IMR-90 (cell line): ENCODE measurements at regions not wholly inside any gene's neighbourhood (a gene's known extent, or its start where the extent isn't known, plus 50 kb on each side); places are given as distances from the start of the nearest gene placed in this dataset.

Experiments
- ATAC-seq: fragments of 200-7000 bp; cut with Tn5 transposase; 2 replicates; pipeline ENCODE4 v1.9.1; 2020; ENCODE audit warnings: low read depth, mild to moderate bottlenecking, moderate library complexity
- BruUV-seq: library from RNA; stranded (reverse); fragments of 400-500 nt; replicated peaks from 2 replicates; lab custom pipeline; 2021; lab: Mats Ljungman, UMichigan
- CTCF ChIA-PET: fragments of 300-600 bp; formaldehyde crosslinking; extraction: SDS; loops from one replicate; lab custom pipeline; 2021; ENCODE audit warnings: antibody characterized with exemption; lab: Yijun Ruan, JAX
- POLR2A ChIA-PET: fragments of 300-600 bp; sonication (Branson Sonifier 250); formaldehyde crosslinking; loops from one replicate; lab custom pipeline; 2022; ENCODE audit warnings: antibody characterized with exemption; ENCODE audit not compliant: unreplicated experiment; lab: Charles Lee
- DNase-seq: peaks from one replicate; pipeline ENCODE4 v3.0.0; 2013
- H2AFZ ChIP-seq: replicated peaks from 2 replicates; pipeline ENCODE3; 2013; ENCODE audit warnings: low read length, mild to moderate bottlenecking; ENCODE audit not compliant: poor library complexity
- H2AK5ac ChIP-seq: 2 replicates; pipeline ENCODE4 v1.6.1; 2013; ENCODE audit warnings: low read depth, low read length, inconsistent platforms
- H2AK9ac ChIP-seq: replicated peaks from 2 replicates; pipeline ENCODE3; 2013; ENCODE audit warnings: mild to moderate bottlenecking, low read depth, low read length, moderate library complexity; ENCODE audit not compliant: poor library complexity
- H2BK120ac ChIP-seq: 2 replicates; pipeline ENCODE4 v1.6.1; 2013; ENCODE audit warnings: low read depth, low read length, inconsistent platforms
- H2BK15ac ChIP-seq: 3 replicates; pipeline ENCODE4 v1.6.1; 2013; ENCODE audit warnings: low read depth, low read length, inconsistent platforms
- H2BK20ac ChIP-seq: 2 replicates; pipeline ENCODE4 v1.6.1; 2013; ENCODE audit warnings: low read depth, mild to moderate bottlenecking, inconsistent platforms, low read length, moderate library complexity
- H2BK5ac ChIP-seq: 2 replicates; pipeline ENCODE4 v1.6.1; 2013; ENCODE audit warnings: mild to moderate bottlenecking, low read depth, low read length, inconsistent platforms; ENCODE audit not compliant: poor library complexity, severe bottlenecking
- H3K14ac ChIP-seq: replicated peaks from 2 replicates; pipeline ENCODE4 v1.6.1; 2013; ENCODE audit warnings: low read depth, low read length, inconsistent platforms
- H3K18ac ChIP-seq: 2 replicates; pipeline ENCODE4 v1.6.1; 2013; ENCODE audit warnings: low read depth, low read length, control low read depth
- H3K23ac ChIP-seq: 2 replicates; pipeline ENCODE4 v1.6.1; 2013; ENCODE audit warnings: low read depth, low read length, inconsistent platforms
- H3K27ac ChIP-seq: 2 replicates; pipeline ENCODE4 v1.5.1; 2013; ENCODE audit warnings: mild to moderate bottlenecking, control low read depth, low read length; ENCODE audit not compliant: insufficient read depth
- H3K27me3 ChIP-seq: 2 replicates; pipeline ENCODE4 v1.6.1; 2013; ENCODE audit warnings: low read length; ENCODE audit not compliant: control insufficient read depth, insufficient read depth
- H3K36me3 ChIP-seq: 2 replicates; pipeline ENCODE4 v1.6.1; 2013; ENCODE audit warnings: low read length, mixed read lengths; ENCODE audit not compliant: control insufficient read depth, insufficient read depth
- H3K4ac ChIP-seq: 2 replicates; pipeline ENCODE4 v1.6.1; 2013; ENCODE audit warnings: low read depth, low read length, inconsistent platforms
- H3K4me1 ChIP-seq: 2 replicates; pipeline ENCODE4 v1.6.1; 2013; ENCODE audit warnings: low read length, mixed read lengths; ENCODE audit not compliant: control insufficient read depth, insufficient read depth
- H3K4me2 ChIP-seq: 2 replicates; pipeline ENCODE4 v1.6.1; 2013; ENCODE audit warnings: low read depth, mild to moderate bottlenecking, control low read depth, low read length, moderate library complexity
- H3K4me3 ChIP-seq: 2 replicates; pipeline ENCODE4 v1.5.1; 2013; ENCODE audit warnings: low read depth, mild to moderate bottlenecking, control low read depth, low read length, moderate library complexity; ENCODE audit not compliant: insufficient read depth
- H3K56ac ChIP-seq: 2 replicates; pipeline ENCODE4 v1.6.1; 2013; ENCODE audit warnings: low read length, inconsistent platforms; ENCODE audit not compliant: insufficient read depth; ENCODE audit errors: extremely low read depth
- H3K79me1 ChIP-seq, 2 experiments: 2 replicates each; pipeline ENCODE4 v1.6.1; 2013; ENCODE audit warnings: low read length in 2 of 2, inconsistent platforms in 1 of 2, low read depth in 1 of 2
- H3K9ac ChIP-seq: 2 replicates; pipeline ENCODE4 v1.6.1; 2013; ENCODE audit warnings: low read depth, low read length, control low read depth
- H3K9me1 ChIP-seq: 2 replicates; pipeline ENCODE4 v1.6.1; 2013; ENCODE audit warnings: low read length, inconsistent platforms; ENCODE audit not compliant: insufficient read depth
- H3K9me3 ChIP-seq: 2 replicates; pipeline ENCODE4 v1.6.1; 2013; ENCODE audit warnings: low read length; ENCODE audit not compliant: control insufficient read depth, insufficient read depth
- H4K20me1 ChIP-seq: 2 replicates; pipeline ENCODE4 v1.6.1; 2013; ENCODE audit warnings: low read length, inconsistent platforms; ENCODE audit not compliant: insufficient read depth
- H4K5ac ChIP-seq: 2 replicates; pipeline ENCODE4 v1.6.1; 2013; ENCODE audit warnings: mild to moderate bottlenecking, low read depth, low read length, control low read depth
- H4K8ac ChIP-seq, 2 experiments: 2 replicates each; pipeline ENCODE4 v1.6.1; 2013; ENCODE audit warnings: low read depth in 2 of 2, low read length in 2 of 2, control low read depth in 1 of 2, inconsistent platforms in 1 of 2
- H4K91ac ChIP-seq: 2 replicates; pipeline ENCODE4 v1.6.1; 2013; ENCODE audit warnings: low read depth, low read length, inconsistent platforms; ENCODE audit not compliant: insufficient read depth
- BHLHE40 ChIP-seq: fragments of 150-350 bp; IDR thresholded peaks from 2 replicates; pipeline ENCODE4 v1.6.1; 2016; ENCODE audit warnings: mild to moderate bottlenecking, low read depth, low read length
- CEBPB ChIP-seq: IDR thresholded peaks from 2 replicates; pipeline ENCODE4 v1.6.1; 2012; ENCODE audit warnings: low read depth, low read length, improper control_type of control experiment
- FOS ChIP-seq: fragments of 150-350 bp; IDR thresholded peaks from 2 replicates; pipeline ENCODE4 v1.6.1; 2016; ENCODE audit warnings: low read depth, low read length
- MAFK ChIP-seq: IDR thresholded peaks from 2 replicates; pipeline ENCODE4 v1.6.1; 2012; ENCODE audit warnings: low read depth, low read length, improper control_type of control experiment
- MAZ ChIP-seq: IDR thresholded peaks from 2 replicates; pipeline ENCODE4 v1.6.1; 2012; ENCODE audit warnings: low read depth, mild to moderate bottlenecking, low read length, improper control_type of control experiment, moderate library complexity, borderline replicate concordance
- MXI1 ChIP-seq: IDR thresholded peaks from 2 replicates; pipeline ENCODE4 v1.6.1; 2012; ENCODE audit warnings: low read depth, mild to moderate bottlenecking, low read length, moderate library complexity, borderline replicate concordance
- POLR2A ChIP-seq: IDR thresholded peaks from 2 replicates; pipeline ENCODE4 v1.6.1; 2012; ENCODE audit warnings: mild to moderate bottlenecking, low read depth, low read length
- RAD21 ChIP-seq: IDR thresholded peaks from 2 replicates; pipeline ENCODE4 v1.6.1; 2012; ENCODE audit warnings: low read length, improper control_type of control experiment
- RCOR1 ChIP-seq: IDR thresholded peaks from 2 replicates; pipeline ENCODE4 v1.6.1; 2012; ENCODE audit warnings: mild to moderate bottlenecking, low read length, improper control_type of control experiment; ENCODE audit not compliant: insufficient replicate concordance
- RFX5 ChIP-seq: IDR thresholded peaks from 2 replicates; pipeline ENCODE4 v1.8.0; 2012; ENCODE audit warnings: low read depth, mild to moderate bottlenecking, low read length, moderate library complexity
- SMC3 ChIP-seq: fragments of 150-350 bp; IDR thresholded peaks from 2 replicates; pipeline ENCODE4 v1.6.1; 2016; ENCODE audit warnings: low read depth, mild to moderate bottlenecking, antibody characterized with exemption, low read length, moderate library complexity
- WGBS, 2 experiments: methylation state at CpG; one replicate each; pipeline versions ENCODE4 v1.1.5 to v1.1.7; 2013; ENCODE audit warnings: missing lambda C conversion rate in 2 of 2; ENCODE audit not compliant: insufficient read length in 1 of 2; ENCODE audit errors: extremely low coverage in 2 of 2; 5-methylcytosine and 5-hydroxymethylcytosine counted together
- dilution Hi-C: fragments of 300-500 bp; cut with HindIII; formaldehyde crosslinking; loops from one replicate; pipeline ENCODE4 v1.14.3; 2018; ENCODE audit warnings: low sequenced_read_pairs; ENCODE audit not compliant: unreplicated experiment
- in situ Hi-C: fragments of 300-500 bp; cut with MboI; formaldehyde crosslinking; loops from 3 replicates; pipeline ENCODE4 v1.14.3; 2019; ENCODE audit warnings: low sequenced_read_pairs, inconsistent platforms, mixed read lengths
- intact Hi-C: fragments of 100-400 bp; cut with micrococcal nuclease; formaldehyde crosslinking; loops from 2 replicates; pipeline ENCODE4 v1.10.0; 2022
- TF ChIP-seq, protein P1 (sequence below): fragments of 150-350 bp; IDR thresholded peaks from 2 replicates; pipeline ENCODE4 v1.6.1; 2017; ENCODE audit warnings: mild to moderate bottlenecking, antibody characterized with exemption, low read length, low read depth
- TF ChIP-seq, protein P2 (sequence below): conservative IDR thresholded peaks from 2 replicates; pipeline ENCODE4 v1.5.1; 2012; ENCODE audit warnings: mild to moderate bottlenecking, low read depth, low read length, improper control_type of control experiment
- TF ChIP-seq, protein P3 (sequence below): fragments of 150-350 bp; IDR thresholded peaks from 2 replicates; pipeline ENCODE4 v1.6.1; 2016; ENCODE audit warnings: low read depth, mild to moderate bottlenecking, low read length, moderate library complexity, borderline replicate concordance

DNA sequence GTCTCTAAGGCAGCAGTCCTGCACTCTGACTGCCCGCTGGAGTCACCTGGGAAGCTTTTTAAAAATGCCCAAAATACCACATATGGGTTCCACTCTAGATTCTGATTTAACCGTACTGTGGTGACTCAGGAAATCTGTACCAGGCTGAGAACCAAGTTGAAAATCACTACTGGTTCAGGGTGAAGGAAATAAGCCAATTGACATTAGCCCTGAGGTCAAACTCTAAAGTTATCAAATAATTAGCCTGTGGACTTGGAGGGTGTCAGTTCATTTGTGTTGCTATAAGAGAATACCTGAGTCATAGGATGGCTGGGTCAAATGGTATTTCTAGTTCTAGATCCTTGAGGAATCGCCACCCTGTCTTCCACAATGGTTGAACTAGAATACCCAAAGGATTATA, 321.7 kb upstream of the ROPN1 start:
- H3K4me1 ChIP-seq = no peaks in the 10 kb centered on the region
- no peak overlapping the region for H3K14ac ChIP-seq
- no peak overlapping the region for H2AFZ ChIP-seq
- no peaks in the 10 kb centered on the region; the same call in 1 of the 2 replicates for H3K27me3 ChIP-seq
- no peak overlapping the region for H2AK9ac ChIP-seq
- no peaks in the 10 kb centered on the region for H3K9me3 ChIP-seq
- H4K5ac ChIP-seq = no peak overlapping the region
- in situ Hi-C loops = no loop called here
- dilution Hi-C loops = no loop called here
- no peak overlapping the region for H4K91ac ChIP-seq
- ChIA-PET CTCF (no interaction called here), POLR2A (no interaction called here)
- H3K4me2 ChIP-seq = no peak overlapping the region
- no peaks in the 10 kb centered on the region for H3K36me3 ChIP-seq
- H3K4me3 ChIP-seq = no peak overlapping the region
- no peak overlapping the region for H4K8ac ChIP-seq
- no peak overlapping the region for H3K23ac ChIP-seq
- no peak overlapping the region for H2BK120ac ChIP-seq
- TF ChIP-seq, protein P1, sequence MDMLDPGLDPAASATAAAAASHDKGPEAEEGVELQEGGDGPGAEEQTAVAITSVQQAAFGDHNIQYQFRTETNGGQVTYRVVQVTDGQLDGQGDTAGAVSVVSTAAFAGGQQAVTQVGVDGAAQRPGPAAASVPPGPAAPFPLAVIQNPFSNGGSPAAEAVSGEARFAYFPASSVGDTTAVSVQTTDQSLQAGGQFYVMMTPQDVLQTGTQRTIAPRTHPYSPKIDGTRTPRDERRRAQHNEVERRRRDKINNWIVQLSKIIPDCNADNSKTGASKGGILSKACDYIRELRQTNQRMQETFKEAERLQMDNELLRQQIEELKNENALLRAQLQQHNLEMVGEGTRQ = no peak
- TF ChIP-seq CEBPB (no peak), BHLHE40 (no peak), POLR2A (no peak), MAZ (no peak), FOS (no peak), MAFK (no peak), RFX5 (no peak), RAD21 (no peak), MXI1 (no peak), SMC3 (no peak), RCOR1 (no peak)
- TF ChIP-seq, protein P2, sequence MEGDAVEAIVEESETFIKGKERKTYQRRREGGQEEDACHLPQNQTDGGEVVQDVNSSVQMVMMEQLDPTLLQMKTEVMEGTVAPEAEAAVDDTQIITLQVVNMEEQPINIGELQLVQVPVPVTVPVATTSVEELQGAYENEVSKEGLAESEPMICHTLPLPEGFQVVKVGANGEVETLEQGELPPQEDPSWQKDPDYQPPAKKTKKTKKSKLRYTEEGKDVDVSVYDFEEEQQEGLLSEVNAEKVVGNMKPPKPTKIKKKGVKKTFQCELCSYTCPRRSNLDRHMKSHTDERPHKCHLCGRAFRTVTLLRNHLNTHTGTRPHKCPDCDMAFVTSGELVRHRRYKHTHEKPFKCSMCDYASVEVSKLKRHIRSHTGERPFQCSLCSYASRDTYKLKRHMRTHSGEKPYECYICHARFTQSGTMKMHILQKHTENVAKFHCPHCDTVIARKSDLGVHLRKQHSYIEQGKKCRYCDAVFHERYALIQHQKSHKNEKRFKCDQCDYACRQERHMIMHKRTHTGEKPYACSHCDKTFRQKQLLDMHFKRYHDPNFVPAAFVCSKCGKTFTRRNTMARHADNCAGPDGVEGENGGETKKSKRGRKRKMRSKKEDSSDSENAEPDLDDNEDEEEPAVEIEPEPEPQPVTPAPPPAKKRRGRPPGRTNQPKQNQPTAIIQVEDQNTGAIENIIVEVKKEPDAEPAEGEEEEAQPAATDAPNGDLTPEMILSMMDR = no peak
- TF ChIP-seq, protein P3, sequence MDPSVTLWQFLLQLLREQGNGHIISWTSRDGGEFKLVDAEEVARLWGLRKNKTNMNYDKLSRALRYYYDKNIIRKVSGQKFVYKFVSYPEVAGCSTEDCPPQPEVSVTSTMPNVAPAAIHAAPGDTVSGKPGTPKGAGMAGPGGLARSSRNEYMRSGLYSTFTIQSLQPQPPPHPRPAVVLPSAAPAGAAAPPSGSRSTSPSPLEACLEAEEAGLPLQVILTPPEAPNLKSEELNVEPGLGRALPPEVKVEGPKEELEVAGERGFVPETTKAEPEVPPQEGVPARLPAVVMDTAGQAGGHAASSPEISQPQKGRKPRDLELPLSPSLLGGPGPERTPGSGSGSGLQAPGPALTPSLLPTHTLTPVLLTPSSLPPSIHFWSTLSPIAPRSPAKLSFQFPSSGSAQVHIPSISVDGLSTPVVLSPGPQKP = no peak
- no peak overlapping the region for H2BK20ac ChIP-seq
- no peak overlapping the region for H2AK5ac ChIP-seq
- no peaks in the 10 kb centered on the region for H4K20me1 ChIP-seq
- H3K18ac ChIP-seq = no peak overlapping the region
- intact Hi-C loops = no loop called here
- no peak for DNase-seq
- no CpG with 5 or more reads among the region's 3 CpGs for WGBS, 2 experiments
- no peaks in the 10 kb centered on the region for H3K9me1 ChIP-seq
- H3K27ac ChIP-seq = no peak overlapping the region
- H2BK5ac ChIP-seq = no peak overlapping the region
- no peak overlapping the region for H2BK15ac ChIP-seq
- ATAC-seq = no peak
- no peak overlapping the region for H3K56ac ChIP-seq
- H3K4ac ChIP-seq = no peak overlapping the region
- H3K79me1 ChIP-seq = no peaks in the 10 kb centered on the region
- no peak overlapping the region for H3K9ac ChIP-seq
- no TSS peak for BruUV-seq
